HG03139 (cell line): ENCODE measurements at regions not wholly inside any gene's neighbourhood (a gene's known extent, or its start where the extent isn't known, plus 50 kb on each side); places are given as distances from the start of the nearest gene placed in this dataset.

ENCODE experiments used
- ATAC-seq: cut with Tn5 transposase; IDR thresholded peaks from one replicate; pipeline ENCODE4 v1.9.1; 2021; ENCODE audit not compliant: unreplicated experiment

GRCh38 chr12:126773012-126773411 lies 1494.0 kb upstream of the TMEM132C start:
- ATAC-seq, result no peak

DNA sequence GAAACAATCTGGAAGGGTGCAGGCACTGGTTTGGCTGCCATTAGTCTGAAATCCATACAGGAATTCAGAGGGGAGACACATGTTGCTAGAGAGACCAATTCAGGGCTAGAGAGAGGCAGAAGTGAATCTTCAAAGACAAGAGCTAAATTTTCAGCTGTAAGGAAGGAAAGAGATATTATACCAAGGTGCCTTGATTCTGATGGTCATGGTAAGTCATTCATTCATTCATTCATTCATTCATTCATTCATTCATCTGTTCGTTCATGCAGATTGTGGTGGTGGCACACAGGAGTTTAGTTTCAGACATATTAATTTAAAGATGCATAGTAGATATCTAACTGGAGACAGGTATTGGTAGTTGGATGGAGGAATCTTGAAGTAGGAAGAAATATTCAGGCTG lies 1493.5 kb upstream of the TMEM132C start:
- ATAC-seq, result no peak

- ATAC-seq, result no peak
Observed at GRCh38 chr12:126776026-126776655, 1490.8 kb upstream of the TMEM132C start.

GRCh38 chr12:126780343-126780742 lies 1486.6 kb upstream of the TMEM132C start:
- ATAC-seq, result no peak

DNA sequence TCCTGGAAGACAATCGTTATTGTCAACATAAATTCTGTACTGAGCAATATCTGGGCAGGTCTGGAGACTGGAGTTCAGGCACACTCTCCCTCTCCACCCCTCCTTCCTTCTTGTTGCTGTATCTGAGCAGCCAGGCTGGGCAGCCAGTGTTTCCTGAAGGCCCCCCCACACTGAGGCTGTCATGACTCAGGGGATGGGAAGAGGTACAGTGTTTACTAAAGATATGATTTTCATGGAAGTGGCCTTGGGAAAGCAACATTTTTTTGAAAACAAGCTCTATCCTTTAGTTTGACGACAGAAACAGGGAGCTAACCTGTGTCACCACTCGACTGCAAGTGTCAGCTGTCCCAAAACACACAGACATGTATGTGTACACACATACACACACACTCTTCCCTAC lies 1485.4 kb upstream of the TMEM132C start:
- no peak for ATAC-seq

DNA sequence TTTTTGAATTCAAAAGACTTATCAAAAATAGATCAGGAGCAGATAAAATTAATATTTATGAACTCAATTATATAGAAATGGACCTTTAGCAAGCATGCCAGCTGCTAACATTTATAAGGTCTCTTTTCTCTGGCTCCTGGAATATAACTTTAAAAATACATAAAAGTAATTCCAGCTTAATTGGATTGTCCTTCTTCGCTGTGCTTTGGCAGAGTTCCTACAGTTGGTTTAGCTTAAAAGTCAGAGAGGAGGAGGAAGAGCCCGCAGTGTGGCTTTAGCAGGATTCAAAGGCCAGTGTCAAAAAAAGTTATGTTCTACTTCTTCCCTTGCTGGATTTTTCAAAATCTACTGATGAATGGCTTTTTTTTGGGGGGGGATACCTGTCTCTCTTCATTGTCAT lies 1484.9 kb upstream of the TMEM132C start:
- no peak for ATAC-seq

- no peak for ATAC-seq
Observed at GRCh38 chr12:126784328-126784921, 1482.5 kb upstream of the TMEM132C start.

DNA sequence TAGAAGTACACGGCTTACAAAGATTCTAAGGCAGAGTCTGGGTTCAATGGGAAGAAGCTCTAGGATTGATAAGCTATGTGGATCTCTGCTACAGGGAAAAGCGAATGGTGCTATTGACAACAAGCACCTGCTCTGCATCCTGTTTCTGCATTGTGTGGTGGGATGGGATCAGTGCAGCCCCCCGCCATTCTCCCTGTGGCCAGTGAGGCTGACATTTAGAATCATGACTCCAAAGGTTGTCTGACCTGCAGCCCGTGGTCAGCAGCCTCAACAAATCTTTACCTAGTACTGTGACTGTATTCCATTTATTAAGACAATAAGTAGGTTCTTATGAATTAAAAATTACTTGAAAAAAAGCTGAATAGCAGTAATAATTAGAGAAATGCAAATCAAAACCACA lies 1477.0 kb upstream of the TMEM132C start:
- no peak for ATAC-seq

DNA sequence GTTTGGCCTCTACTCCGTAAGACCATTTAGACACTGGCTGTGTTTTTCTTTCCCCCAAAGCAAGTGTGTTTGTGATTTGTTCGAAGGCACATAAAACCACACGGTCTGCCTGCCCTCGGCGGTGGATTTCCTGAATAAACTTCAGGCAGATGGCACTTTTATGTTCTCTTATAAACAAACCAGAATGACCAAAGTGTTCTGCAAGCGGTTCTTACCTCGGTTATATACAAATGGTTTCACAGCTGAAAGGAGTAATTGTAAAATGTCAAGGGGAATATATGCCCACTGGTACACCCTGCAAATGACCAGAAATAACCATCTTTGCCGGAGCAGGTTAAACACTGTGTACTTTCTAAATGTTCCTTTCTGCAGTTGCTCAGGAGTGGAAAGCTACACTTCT lies 1475.8 kb upstream of the TMEM132C start:
- no peak for ATAC-seq

GRCh38 chr12:126792411-126792810 lies 1474.6 kb upstream of the TMEM132C start:
- no peak for ATAC-seq

GRCh38 chr12:126797525-126797924 lies 1469.4 kb upstream of the TMEM132C start:
- no peak for ATAC-seq

DNA sequence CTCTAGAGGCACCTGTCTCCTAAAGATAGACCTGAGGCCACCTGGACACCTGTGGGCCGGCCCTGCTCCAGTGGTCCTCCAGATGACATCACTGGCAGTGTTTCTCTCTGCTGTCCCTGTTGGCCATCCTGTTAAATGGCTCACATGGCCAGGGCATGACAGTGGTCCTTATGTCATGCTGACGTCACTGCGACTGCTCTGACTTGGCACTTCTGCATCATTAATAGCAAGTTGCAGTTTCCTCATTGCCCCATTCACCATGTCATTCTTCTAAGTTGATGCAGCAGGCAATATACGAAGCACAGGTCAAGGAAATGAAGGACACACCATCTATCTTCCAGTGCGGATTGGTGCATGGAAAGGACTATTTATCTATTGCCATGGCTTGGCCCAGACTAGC lies 1468.5 kb upstream of the TMEM132C start:
- no peak for ATAC-seq

DNA sequence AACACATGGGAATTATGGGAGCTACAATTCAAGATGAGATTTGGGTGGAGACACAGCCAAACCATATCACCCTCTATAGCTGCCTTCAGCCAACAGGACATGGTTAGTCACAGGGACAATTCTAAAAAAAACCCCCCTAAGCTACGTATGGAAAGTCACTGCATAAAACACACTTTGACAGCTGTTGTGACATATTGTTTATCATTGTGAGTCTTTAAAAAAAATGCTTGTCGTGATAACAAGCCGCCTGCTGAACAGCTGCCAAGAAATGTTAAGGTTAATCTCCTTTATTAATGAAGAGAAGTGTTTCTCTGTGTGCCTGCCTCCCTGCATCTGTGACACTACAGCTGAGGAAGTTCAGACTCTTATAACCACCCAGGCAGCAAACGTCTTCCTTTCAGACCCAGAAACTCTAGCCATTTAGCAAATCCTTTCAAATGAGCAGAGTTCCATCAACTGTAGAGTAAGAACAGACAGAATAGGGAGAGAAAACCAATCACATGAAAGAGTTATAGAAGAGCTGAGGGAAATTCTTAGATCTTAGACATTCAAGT lies 1459.6 kb upstream of the TMEM132C start:
- ATAC-seq, result no peak

GRCh38 chr12:126811391-126811790 lies 1455.6 kb upstream of the TMEM132C start:
- no peak for ATAC-seq

DNA sequence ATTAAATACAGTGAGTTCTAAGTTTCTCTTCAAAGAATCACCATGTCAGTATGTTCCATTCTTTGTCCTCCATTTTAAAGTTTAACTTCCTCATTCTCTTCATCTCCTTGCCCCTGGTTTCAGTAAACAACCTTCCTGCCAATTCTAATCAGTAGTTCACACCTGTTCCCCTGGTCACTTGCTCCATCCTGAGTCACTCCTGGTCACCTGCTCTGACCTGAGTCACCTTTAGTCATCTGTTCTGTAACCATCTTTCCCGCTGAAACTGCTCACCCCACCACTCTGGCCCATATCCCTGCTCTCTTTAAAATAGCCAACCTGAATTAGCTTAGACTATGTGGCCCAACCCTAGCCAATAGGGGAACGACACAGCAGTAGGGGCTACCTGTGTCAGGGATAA lies 1447.4 kb upstream of the TMEM132C start:
- no peak for ATAC-seq

GRCh38 chr12:126830778-126831680 lies 1435.9 kb upstream of the TMEM132C start:
- no peak for ATAC-seq

GRCh38 chr12:126837697-126838096 lies 1429.3 kb upstream of the TMEM132C start:
- ATAC-seq, result no peak

- ATAC-seq, result no peak
Observed at GRCh38 chr12:126843915-126844669, 1422.9 kb upstream of the TMEM132C start.

DNA sequence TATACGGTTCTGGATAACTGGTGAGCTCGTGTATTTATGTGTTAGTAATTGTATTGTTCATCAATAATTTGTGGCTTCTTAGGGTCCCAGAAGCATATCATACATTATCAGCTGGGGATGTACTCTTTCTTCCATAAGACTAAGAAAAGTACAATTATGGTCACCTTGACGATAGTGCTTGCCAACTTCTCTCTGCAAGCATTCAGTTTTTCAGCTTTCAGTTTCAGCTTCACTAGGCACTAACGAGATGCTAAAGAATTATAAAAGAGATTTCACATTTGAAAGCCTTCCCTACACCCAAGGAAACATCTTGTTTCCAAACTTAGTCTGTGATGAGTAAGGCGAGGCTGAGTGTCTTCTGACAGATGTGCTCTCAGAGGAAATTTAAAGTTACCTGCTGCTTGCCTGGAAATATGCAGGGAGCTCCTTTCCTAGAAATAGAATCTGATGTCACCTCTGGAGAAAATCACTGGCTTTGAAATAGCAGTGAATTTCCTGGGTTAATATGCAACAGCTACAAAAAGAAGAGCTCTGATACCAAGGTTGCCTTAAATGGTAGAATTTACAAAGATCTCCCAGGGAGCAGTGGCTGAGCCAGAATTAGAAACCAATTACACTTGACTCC lies 1419.9 kb upstream of the TMEM132C start:
- ATAC-seq, result no peak

- ATAC-seq, result no peak
Observed at GRCh38 chr12:126855768-126856167, 1411.2 kb upstream of the TMEM132C start.

DNA sequence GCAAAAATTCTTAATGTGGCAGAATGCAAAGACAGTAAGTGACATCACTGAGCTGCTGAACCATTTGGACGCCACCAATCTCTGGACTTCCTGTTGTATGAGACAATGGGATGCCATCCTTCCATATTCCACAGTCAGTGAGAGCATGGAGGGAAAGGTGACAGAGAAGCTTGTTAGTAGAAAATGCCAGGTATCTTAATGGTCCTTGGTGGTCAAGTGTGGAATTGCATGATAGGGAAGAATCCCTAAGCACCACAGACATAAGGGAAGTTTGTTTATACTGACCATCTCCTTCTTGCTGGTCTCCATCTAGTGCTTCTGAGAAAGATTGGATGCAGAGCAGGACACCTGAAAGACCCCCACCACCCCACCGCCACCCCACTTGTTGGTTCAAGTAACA lies 1410.0 kb upstream of the TMEM132C start:
- no peak for ATAC-seq
